H1 (cell line): ENCODE measurements at regions not wholly inside any gene's neighbourhood (a gene's known extent, or its start where the extent isn't known, plus 50 kb on each side); places are given as distances from the start of the nearest gene placed in this dataset.

ENCODE experiments used
- CREB1 ChIP-seq: IDR thresholded peaks from 2 replicates; pipeline ENCODE4 v1.6.1; 2012; ENCODE audit warnings: inconsistent platforms
- FOSL1 ChIP-seq: IDR thresholded peaks from 2 replicates; pipeline ENCODE4 v1.6.1; 2011; ENCODE audit warnings: mild to moderate bottlenecking, low read depth, low read length, moderate library complexity; ENCODE audit not compliant: insufficient read depth
- KDM1A ChIP-seq: fragments of 200-600, 300-600 bp; sonication (generic); IDR thresholded peaks from 2 replicates; pipeline ENCODE4 v1.7.1; 2016; ENCODE audit warnings: mild to moderate bottlenecking, low read length, borderline replicate concordance
- NRF1 ChIP-seq: IDR thresholded peaks from 2 replicates; pipeline ENCODE4 v1.6.1; 2011; ENCODE audit warnings: mild to moderate bottlenecking, low read depth, low read length, improper control_type of control experiment
- TEAD4 ChIP-seq: IDR thresholded peaks from 2 replicates; pipeline ENCODE4 v1.6.1; 2012; ENCODE audit warnings: low read depth, low read length, inconsistent platforms, mixed read lengths
- YY1 ChIP-seq: IDR thresholded peaks from 2 replicates; pipeline ENCODE4 v1.6.1; 2011; ENCODE audit warnings: low read depth, mild to moderate bottlenecking, low read length

GRCh38 chr21:15564907-15565306 lies 164.9 kb upstream of the USP25 start (continued):
- TF ChIP-seq FOSL1: no peak
- no peak for TF ChIP-seq CREB1
- no peak for TF ChIP-seq KDM1A
- TF ChIP-seq YY1: no peak
- no peak for TF ChIP-seq NRF1
- no peak for TF ChIP-seq TEAD4
- TF ChIP-seq, all 59 proteins: peak for 0
